ENCODE measurements at regions not wholly inside any gene's neighbourhood (a gene's known extent, or its start where the extent isn't known, plus 50 kb on each side); places are given as distances from the start of the nearest gene placed in this dataset.

GRCh38 chr12:94798113-94798512, 147.8 kb upstream of the TMCC3 start:
- TF ChIP-seq RFX5 (IDR thresholded peaks at IDR 0.05) (no peak), NR3C1 (IDR thresholded peaks at IDR 0.05) (no peak), CTCF (IDR thresholded peaks at IDR 0.05) (no peak), MAFK (IDR thresholded peaks at IDR 0.05; ENCODE audit: partially characterized antibody) (no peak)
